ENCODE measurements at regions not wholly inside any gene's neighbourhood (a gene's known extent, or its start where the extent isn't known, plus 50 kb on each side); places are given as distances from the start of the nearest gene placed in this dataset.

DNA sequence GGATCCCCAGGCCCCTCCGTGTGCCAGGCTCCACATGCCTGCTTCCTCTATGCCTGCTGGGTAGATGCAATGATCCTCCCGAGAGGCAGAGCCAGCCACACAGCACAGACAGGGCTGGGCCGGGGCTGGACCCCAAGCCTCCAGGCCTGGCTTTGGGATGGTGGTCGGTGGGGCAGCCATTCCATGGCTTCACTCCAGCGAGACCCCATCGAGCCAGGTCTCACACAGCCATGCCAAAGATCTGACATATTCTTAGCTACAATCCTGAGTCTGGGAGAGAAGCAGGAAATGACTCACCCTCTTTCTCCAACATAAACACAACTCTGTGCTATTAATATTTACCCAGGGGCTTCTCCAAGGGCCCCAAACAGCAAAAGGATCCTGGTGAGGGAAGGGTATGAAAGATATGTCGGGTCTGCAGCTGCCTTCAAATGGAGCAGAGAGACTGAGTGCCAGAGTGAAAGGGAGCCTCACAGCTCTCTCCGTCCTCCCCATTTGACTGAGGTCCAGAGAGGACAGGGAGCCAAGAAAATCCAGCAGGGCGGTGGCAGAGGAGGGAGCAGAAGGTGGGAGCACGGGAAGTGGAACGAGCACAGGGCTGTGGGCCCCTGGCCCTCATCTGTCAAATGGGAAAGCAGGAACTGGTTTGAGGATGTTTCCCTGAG, 639.5 kb downstream of the MATN1 start:
- TF ChIP-seq SUZ12 (IDR thresholded peaks at IDR 0.05; ENCODE audit: extremely low read depth, insufficient read depth, insufficient read length) (no peak), ZNF274 (IDR thresholded peaks at IDR 0.05; ENCODE audit: low read depth, low read length) (no peak)

Data from NT2/D1 (cell line).